ENCODE measurements at regions not wholly inside any gene's neighbourhood (a gene's known extent, or its start where the extent isn't known, plus 50 kb on each side); places are given as distances from the start of the nearest gene placed in this dataset.
A peak's percentile ranks its signal among the peaks of the same experiment; 100 is the strongest.

DNA sequence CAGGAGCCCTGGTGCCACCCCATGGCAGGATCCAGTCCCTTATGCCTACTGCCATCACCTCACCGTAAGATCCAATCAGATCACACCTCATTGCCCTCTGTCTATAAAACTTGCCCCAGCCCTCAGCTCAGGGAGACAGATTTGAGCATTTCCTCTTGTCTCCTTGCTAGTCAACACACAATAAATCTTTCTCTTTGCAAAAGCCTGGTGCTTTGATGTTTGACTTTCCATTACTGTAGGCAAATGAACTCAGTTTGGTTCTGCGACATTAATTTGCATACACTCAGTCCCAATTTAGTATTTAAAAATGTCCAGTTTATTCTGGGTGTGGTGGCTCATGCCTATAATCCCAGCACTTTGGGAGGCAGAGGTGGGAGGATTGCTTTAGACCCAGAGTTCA lies 188.4 kb downstream of the AEBP2 start:
- H3K4me3 ChIP-seq = no peak overlapping the region
- H3K9me3 ChIP-seq (ENCODE audit: low read depth) = no peaks in the 10 kb centered on the region
- no peaks in the 10 kb centered on the region for H3K36me3 ChIP-seq
- H3K4me1 ChIP-seq (ENCODE audit: low read depth) = no peaks in the 10 kb centered on the region
- H3K27me3 ChIP-seq = no peaks in the 10 kb centered on the region
- no peak for DNase-seq (ENCODE audit: low read depth in 1 of 2, low spot score in 1 of 2)
- H3K27ac ChIP-seq = no peak overlapping the region
- TF ChIP-seq, protein P1, sequence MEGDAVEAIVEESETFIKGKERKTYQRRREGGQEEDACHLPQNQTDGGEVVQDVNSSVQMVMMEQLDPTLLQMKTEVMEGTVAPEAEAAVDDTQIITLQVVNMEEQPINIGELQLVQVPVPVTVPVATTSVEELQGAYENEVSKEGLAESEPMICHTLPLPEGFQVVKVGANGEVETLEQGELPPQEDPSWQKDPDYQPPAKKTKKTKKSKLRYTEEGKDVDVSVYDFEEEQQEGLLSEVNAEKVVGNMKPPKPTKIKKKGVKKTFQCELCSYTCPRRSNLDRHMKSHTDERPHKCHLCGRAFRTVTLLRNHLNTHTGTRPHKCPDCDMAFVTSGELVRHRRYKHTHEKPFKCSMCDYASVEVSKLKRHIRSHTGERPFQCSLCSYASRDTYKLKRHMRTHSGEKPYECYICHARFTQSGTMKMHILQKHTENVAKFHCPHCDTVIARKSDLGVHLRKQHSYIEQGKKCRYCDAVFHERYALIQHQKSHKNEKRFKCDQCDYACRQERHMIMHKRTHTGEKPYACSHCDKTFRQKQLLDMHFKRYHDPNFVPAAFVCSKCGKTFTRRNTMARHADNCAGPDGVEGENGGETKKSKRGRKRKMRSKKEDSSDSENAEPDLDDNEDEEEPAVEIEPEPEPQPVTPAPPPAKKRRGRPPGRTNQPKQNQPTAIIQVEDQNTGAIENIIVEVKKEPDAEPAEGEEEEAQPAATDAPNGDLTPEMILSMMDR (IDR thresholded peaks at IDR 0.05; ENCODE audit: low read depth, low read length) = no peak

- H3K27ac ChIP-seq = no peak overlapping the region
- H3K4me3 ChIP-seq = no peak overlapping the region
- DNase-seq (ENCODE audit: low read depth in 1 of 2, low spot score in 1 of 2) = no peak
- H3K4me1 ChIP-seq (ENCODE audit: low read depth) = no peaks in the 10 kb centered on the region
- no peaks in the 10 kb centered on the region for H3K9me3 ChIP-seq (ENCODE audit: low read depth)
- no peaks in the 10 kb centered on the region for H3K27me3 ChIP-seq
- no peaks in the 10 kb centered on the region for H3K36me3 ChIP-seq
- TF ChIP-seq, protein P1 (IDR thresholded peaks at IDR 0.05; ENCODE audit: low read depth, low read length) = no peak
Observed at GRCh38 chr12:19630536-19630935, 191.2 kb downstream of the AEBP2 start.

DNA sequence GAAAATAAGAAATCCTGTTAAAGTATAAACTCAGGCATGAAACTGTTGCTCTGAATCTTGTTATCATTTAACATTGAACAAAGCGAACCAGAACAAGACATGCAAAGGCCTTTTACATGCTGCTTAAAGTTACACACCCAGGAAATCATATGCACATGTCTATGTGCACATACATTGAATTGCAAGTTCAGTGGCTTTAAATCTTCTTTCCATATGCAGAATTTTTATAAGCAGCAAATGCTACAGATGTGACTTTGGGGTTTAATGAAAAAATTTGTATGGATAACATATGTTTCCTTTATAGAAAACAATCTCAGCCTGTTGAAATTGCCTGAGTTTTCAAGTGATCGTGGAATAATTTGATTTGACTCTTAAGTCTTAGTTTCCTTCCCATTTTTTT lies 193.9 kb downstream of the AEBP2 start:
- TF ChIP-seq, protein P1 (IDR thresholded peaks at IDR 0.05; ENCODE audit: low read depth, low read length) = no peak
- Histone ChIP-seq H3K9me3 (ENCODE audit: low read depth) (no peaks in the 10 kb centered on the region), H3K4me3 (no peak overlapping the region), H3K4me1 (ENCODE audit: low read depth) (no peaks in the 10 kb centered on the region), H3K27ac (no peak overlapping the region), H3K36me3 (no peaks in the 10 kb centered on the region), H3K27me3 (no peaks in the 10 kb centered on the region)
- no peak for DNase-seq (ENCODE audit: low read depth in 1 of 2, low spot score in 1 of 2)

- no peaks in the 10 kb centered on the region for H3K9me3 ChIP-seq (ENCODE audit: low read depth)
- H3K36me3 ChIP-seq = no peaks in the 10 kb centered on the region
- H3K4me3 ChIP-seq = no peak overlapping the region
- DNase-seq (ENCODE audit: low read depth in 1 of 2, low spot score in 1 of 2) = no peak
- H3K4me1 ChIP-seq (ENCODE audit: low read depth) = no peaks in the 10 kb centered on the region
- H3K27me3 ChIP-seq = no peaks in the 10 kb centered on the region
- no peak overlapping the region for H3K27ac ChIP-seq
- TF ChIP-seq, protein P1 (IDR thresholded peaks at IDR 0.05; ENCODE audit: low read depth, low read length) = no peak
Observed at GRCh38 chr12:19633641-19634040, 194.3 kb downstream of the AEBP2 start.

DNA sequence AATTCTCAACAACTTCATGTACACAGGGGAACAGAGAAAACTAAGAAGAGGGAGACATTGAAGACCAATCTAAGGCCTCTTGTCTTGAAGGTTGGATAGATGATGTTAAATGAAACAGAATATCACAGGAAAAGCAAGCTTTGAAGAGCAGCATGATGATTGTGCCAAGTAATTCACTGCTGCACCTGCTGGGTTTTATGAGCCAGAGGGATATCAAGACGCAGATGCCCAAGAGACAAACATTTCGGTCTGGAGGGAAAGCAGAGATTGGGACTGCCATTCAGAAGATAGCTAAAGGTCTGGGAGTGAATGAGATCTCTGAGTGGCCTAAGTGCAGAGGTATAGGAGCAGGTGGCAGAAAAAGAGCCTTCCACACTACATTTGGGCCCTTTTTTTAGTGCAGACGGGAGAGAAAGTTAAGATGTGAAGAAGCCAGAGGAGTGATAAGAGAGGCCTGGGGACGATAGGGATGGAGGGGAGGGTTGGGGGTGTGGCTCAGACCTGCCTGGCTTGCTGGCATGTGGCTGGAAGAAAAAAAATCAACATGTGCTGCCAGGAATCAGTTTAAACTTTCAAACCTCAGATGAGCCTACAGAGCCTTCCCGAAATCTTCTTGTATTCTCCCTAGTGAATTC lies 200.6 kb downstream of the AEBP2 start:
- H3K27ac ChIP-seq = peak overlapping the region; percentile 82
- H3K4me1 ChIP-seq (ENCODE audit: low read depth) = peaks cover 29% of the 10 kb centered on the region
- TF ChIP-seq, protein P1 (IDR thresholded peaks at IDR 0.05; ENCODE audit: low read depth, low read length) = no peak
- H3K4me3 ChIP-seq = no peak overlapping the region
- DNase-seq (ENCODE audit: low read depth in 1 of 2, low spot score in 1 of 2) = peak in 1 of 2 donors; percentile 21
- H3K9me3 ChIP-seq (ENCODE audit: low read depth) = no peaks in the 10 kb centered on the region
- H3K36me3 ChIP-seq = no peaks in the 10 kb centered on the region
- no peaks in the 10 kb centered on the region for H3K27me3 ChIP-seq

Measured in cardiac muscle cell (in vitro differentiated cells and primary cell).